OCI-LY1 (cell line): ENCODE measurements at regions not wholly inside any gene's neighbourhood (a gene's known extent, or its start where the extent isn't known, plus 50 kb on each side); places are given as distances from the start of the nearest gene placed in this dataset.

ENCODE experiments used
- EZH2 ChIP-seq: fragments of 200-600 bp; sonication (generic), shearing (Covaris generic); IDR thresholded peaks from 2 replicates; pipeline ENCODE4 v1.8.0; 2017; ENCODE audit warnings: borderline replicate concordance, mixed run types, mild to moderate bottlenecking, antibody characterized with exemption, low read length, moderate library complexity, mixed read lengths
- TF ChIP-seq, protein P1 (sequence below): fragments of 200-600 bp; sonication (generic), shearing (Covaris generic); IDR thresholded peaks from 2 replicates; pipeline ENCODE4 v1.5.1; 2017; ENCODE audit warnings: mild to moderate bottlenecking, antibody characterized with exemption, low read length, moderate library complexity, mixed read lengths

- TF ChIP-seq EZH2: no peak
- TF ChIP-seq, protein P1, sequence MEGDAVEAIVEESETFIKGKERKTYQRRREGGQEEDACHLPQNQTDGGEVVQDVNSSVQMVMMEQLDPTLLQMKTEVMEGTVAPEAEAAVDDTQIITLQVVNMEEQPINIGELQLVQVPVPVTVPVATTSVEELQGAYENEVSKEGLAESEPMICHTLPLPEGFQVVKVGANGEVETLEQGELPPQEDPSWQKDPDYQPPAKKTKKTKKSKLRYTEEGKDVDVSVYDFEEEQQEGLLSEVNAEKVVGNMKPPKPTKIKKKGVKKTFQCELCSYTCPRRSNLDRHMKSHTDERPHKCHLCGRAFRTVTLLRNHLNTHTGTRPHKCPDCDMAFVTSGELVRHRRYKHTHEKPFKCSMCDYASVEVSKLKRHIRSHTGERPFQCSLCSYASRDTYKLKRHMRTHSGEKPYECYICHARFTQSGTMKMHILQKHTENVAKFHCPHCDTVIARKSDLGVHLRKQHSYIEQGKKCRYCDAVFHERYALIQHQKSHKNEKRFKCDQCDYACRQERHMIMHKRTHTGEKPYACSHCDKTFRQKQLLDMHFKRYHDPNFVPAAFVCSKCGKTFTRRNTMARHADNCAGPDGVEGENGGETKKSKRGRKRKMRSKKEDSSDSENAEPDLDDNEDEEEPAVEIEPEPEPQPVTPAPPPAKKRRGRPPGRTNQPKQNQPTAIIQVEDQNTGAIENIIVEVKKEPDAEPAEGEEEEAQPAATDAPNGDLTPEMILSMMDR: no peak
Observed at GRCh38 chr21:16061194-16061593, 331.4 kb downstream of the USP25 start.
